Endothelial cell of umbilical vein (primary cell): ENCODE measurements at regions not wholly inside any gene's neighbourhood (a gene's known extent, or its start where the extent isn't known, plus 50 kb on each side); places are given as distances from the start of the nearest gene placed in this dataset.

Source experiments
- BruUV-seq: library from RNA; stranded (reverse); fragments of 400-500 nt; replicated peaks from 2 replicates; lab custom pipeline; 2021; lab: Mats Ljungman, UMichigan
- CTCF ChIA-PET: fragments of 300-600, 350-600 bp; sonication (Branson Sonifier 250); formaldehyde crosslinking; loops from one replicate; lab custom pipeline; 2021; ENCODE audit warnings: antibody characterized with exemption, inconsistent platforms; lab: Charles Lee
- POLR2A ChIA-PET: fragments of 300-600, 350-600 bp; sonication (Branson Sonifier 250); formaldehyde crosslinking; loops from one replicate; lab custom pipeline; 2021; ENCODE audit warnings: antibody characterized with exemption, inconsistent platforms; lab: Charles Lee
- DNase-seq: peaks from one replicate; pipeline ENCODE4 v3.0.0-alpha.2; 2011; ENCODE audit warnings: low read depth, low spot score
- FAIRE-seq: peaks from 2 replicates; lab custom pipeline; 2011; peaks lifted over from hg19 to GRCh38; lab: Jason Lieb, UNC
- H2AFZ ChIP-seq: 2 replicates; pipeline ENCODE4 v1.6.0; 2012; ENCODE audit warnings: low read depth, low read length, control low read depth, inconsistent platforms
- H3K27ac ChIP-seq: 2 replicates; pipeline ENCODE4 v1.5.1; 2011; ENCODE audit warnings: low read depth, mild to moderate bottlenecking, control low read depth, low read length, moderate library complexity; ENCODE audit not compliant: insufficient read depth
- H3K27me3 ChIP-seq, 2 experiments: 2 replicates each; pipeline versions ENCODE4 v1.6.0 to v1.6.1; 2011; ENCODE audit warnings: low read length in 2 of 2, mixed read lengths in 1 of 2; ENCODE audit not compliant: control insufficient read depth in 2 of 2, insufficient read depth in 2 of 2
- H3K36me3 ChIP-seq, 2 experiments: 2 replicates in 1 of 2; 3 replicates in 1 of 2; pipeline ENCODE4 v1.5.1; 2011; ENCODE audit warnings: low read length in 2 of 2, mild to moderate bottlenecking in 1 of 2, moderate library complexity in 1 of 2; ENCODE audit not compliant: control insufficient read depth in 2 of 2, insufficient read depth in 2 of 2; ENCODE audit errors: extremely low read depth in 1 of 2
- H3K4me1 ChIP-seq: 3 replicates; pipeline ENCODE4 v1.5.1; 2011; ENCODE audit warnings: mild to moderate bottlenecking, low read length; ENCODE audit not compliant: control insufficient read depth, insufficient read depth; ENCODE audit errors: extremely low read depth
- H3K4me2 ChIP-seq: 2 replicates; pipeline ENCODE4 v1.6.1; 2011; ENCODE audit warnings: low read length, control low read depth, mixed read lengths; ENCODE audit not compliant: insufficient read depth
- H3K4me3 ChIP-seq, 3 experiments: fragments of 200-600 bp in 1 of 3; sonication (generic), shearing (Covaris generic) in 1 of 3; replicated peaks in 1 of 3; 2 replicates each; pipeline ENCODE4 v1.5.1; 2011 to 2016; ENCODE audit warnings: control low read depth in 3 of 3, low read length in 3 of 3, mild to moderate bottlenecking in 2 of 3, inconsistent platforms in 1 of 3, low read depth in 1 of 3, moderate library complexity in 1 of 3; ENCODE audit not compliant: insufficient read depth in 1 of 3
- H3K79me2 ChIP-seq: 2 replicates; pipeline ENCODE4 v1.6.0; 2012; ENCODE audit warnings: low read length, inconsistent platforms; ENCODE audit not compliant: control insufficient read depth, insufficient read depth
- H3K9ac ChIP-seq: replicated peaks from 2 replicates; pipeline ENCODE3; 2011; ENCODE audit warnings: low read length, control low read depth; ENCODE audit not compliant: insufficient read depth; ENCODE audit errors: extremely low read depth
- H3K9me1 ChIP-seq: replicated peaks from 3 replicates; pipeline ENCODE4 v1.6.0; 2011; ENCODE audit warnings: mild to moderate bottlenecking, low read length; ENCODE audit not compliant: control insufficient read depth, insufficient read depth; ENCODE audit errors: extremely low read depth
- H3K9me3 ChIP-seq: replicated peaks from 2 replicates; pipeline ENCODE4 v1.5.1; 2012; ENCODE audit warnings: low read length, inconsistent platforms; ENCODE audit not compliant: control insufficient read depth, insufficient read depth
- H4K20me1 ChIP-seq: replicated peaks from 2 replicates; pipeline ENCODE3; 2011; ENCODE audit warnings: mild to moderate bottlenecking, low read length; ENCODE audit not compliant: control insufficient read depth, insufficient read depth; ENCODE audit errors: extremely low read depth
- EZH2 ChIP-seq: IDR thresholded peaks from 2 replicates; pipeline ENCODE4 v1.6.1; 2012; ENCODE audit warnings: borderline replicate concordance, low read depth, mild to moderate bottlenecking, moderate library complexity, low read length, inconsistent platforms; ENCODE audit not compliant: severe bottlenecking
- FOS ChIP-seq: IDR thresholded peaks from 2 replicates; pipeline ENCODE4 v1.6.1; 2011; ENCODE audit warnings: mild to moderate bottlenecking, low read length, moderate library complexity, borderline replicate concordance; ENCODE audit not compliant: insufficient read depth
- GATA2 ChIP-seq: IDR thresholded peaks from 2 replicates; pipeline ENCODE4 v1.7.0; 2011; ENCODE audit warnings: low read depth, mild to moderate bottlenecking, moderate library complexity, mixed read lengths, low read length; ENCODE audit not compliant: insufficient read length, insufficient read depth
- JUN ChIP-seq: IDR thresholded peaks from 2 replicates; pipeline ENCODE4 v1.6.1; 2011; ENCODE audit warnings: borderline replicate concordance, low read depth; ENCODE audit not compliant: insufficient read length, insufficient read depth
- MYC ChIP-seq: IDR thresholded peaks from one replicate; pipeline ENCODE4 v1.6.1; 2011; ENCODE audit warnings: mild to moderate bottlenecking, low read depth, low read length
- POLR2A ChIP-seq: IDR thresholded peaks from 2 replicates; pipeline ENCODE4 v1.6.1; 2012; ENCODE audit warnings: low read depth, mild to moderate bottlenecking, control low read depth, low read length
- POLR2AphosphoS5 ChIP-seq: IDR thresholded peaks from 2 replicates; pipeline ENCODE4 v1.6.1; 2012; ENCODE audit warnings: low read depth, mild to moderate bottlenecking, control low read depth, low read length, moderate library complexity; ENCODE audit not compliant: insufficient read depth
- dilution Hi-C: fragments of 300-500 bp; cut with MboI; formaldehyde crosslinking; loops from one replicate; pipeline ENCODE4 v1.15.0; 2019; ENCODE audit warnings: low sequenced_read_pairs; ENCODE audit not compliant: extremely low pct_ligation_motif_present
- intact Hi-C: fragments of 100-400 bp; cut with micrococcal nuclease; formaldehyde crosslinking; loops from one replicate; pipeline ENCODE4 v1.10.0; 2022
- TF ChIP-seq, protein P1 (sequence below), 2 donors: IDR thresholded peaks; 1 replicate in 1 of 2; 2 replicates in 1 of 2; pipeline ENCODE4 v1.5.1; 2011; ENCODE audit warnings: low read length in 2 of 2, mild to moderate bottlenecking in 2 of 2, moderate library complexity in 2 of 2, control low read depth in 1 of 2, inconsistent platforms in 1 of 2, low read depth in 1 of 2; ENCODE audit not compliant: insufficient read depth in 1 of 2; ENCODE audit errors: extremely low read depth in 1 of 2
- TF ChIP-seq, protein P2 (sequence below): IDR thresholded peaks from 2 replicates; pipeline ENCODE4 v1.6.1; 2011; ENCODE audit not compliant: insufficient read depth, insufficient read length

DNA sequence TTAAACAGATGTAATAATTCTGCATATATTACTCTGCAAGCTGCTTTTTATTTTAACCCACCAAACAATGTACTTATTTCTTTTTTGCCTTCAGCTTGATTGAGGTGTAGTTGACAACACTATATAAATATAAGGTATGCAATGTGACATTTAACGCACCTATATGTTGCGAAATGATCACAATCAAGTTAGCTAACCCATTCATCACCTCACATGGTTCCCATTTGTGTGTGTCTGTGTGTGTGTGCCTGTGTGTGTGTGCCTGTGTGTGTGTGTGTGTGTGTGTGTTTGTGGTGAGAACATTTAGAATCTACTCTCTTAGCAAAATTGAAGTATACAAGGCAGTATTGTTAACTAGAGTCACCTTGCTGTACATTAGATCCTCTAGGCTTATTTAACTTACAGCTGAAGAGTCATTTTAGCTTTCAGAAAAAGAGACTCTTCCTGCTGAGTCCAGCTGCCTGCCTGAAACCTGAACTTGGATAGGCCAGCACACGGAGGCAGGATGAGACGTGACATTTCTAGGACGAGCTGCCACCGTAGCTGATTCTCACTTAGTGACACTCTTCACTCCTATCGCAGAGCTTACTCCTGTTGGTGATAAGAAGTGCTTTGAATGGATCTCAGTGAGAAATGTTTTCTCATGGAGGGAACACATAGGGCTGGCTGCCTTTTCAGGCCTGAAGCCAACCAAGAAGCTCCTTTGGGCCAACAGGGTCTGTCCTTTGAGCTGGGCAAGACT lies 126.5 kb upstream of the RIPOR2 start:
- DNase-seq (no peak), FAIRE-seq (no peak)
- POLR2A ChIA-PET, result no interaction called here
- dilution Hi-C loops, result no loop called here
- H4K20me1 ChIP-seq, result no peaks in the 10 kb centered on the region
- CTCF ChIA-PET, result interaction anchor here (0.8 to 1.2 kb wide), 3 partner anchors 8 to 9 kb away, joined by 3 to 4 read pairs (median 3); no protein-coding TSS in a partner anchor
- H3K27ac ChIP-seq, result no peak overlapping the region
- H3K36me3 ChIP-seq, result no peaks in the 10 kb centered on the region
- H3K4me2 ChIP-seq, result no peak overlapping the region
- H3K9me1 ChIP-seq, result no peaks in the 10 kb centered on the region
- H3K4me1 ChIP-seq, result no peaks in the 10 kb centered on the region
- no peaks in the 10 kb centered on the region for H3K9me3 ChIP-seq
- H3K27me3 ChIP-seq, result no peaks in the 10 kb centered on the region
- intact Hi-C loops, result no loop called here
- no peak overlapping the region for H3K9ac ChIP-seq
- TF ChIP-seq JUN (no peak), GATA2 (no peak), POLR2A (no peak), EZH2 (no peak), POLR2AphosphoS5 (no peak), MYC (no peak), FOS (no peak)
- TF ChIP-seq, protein P1, sequence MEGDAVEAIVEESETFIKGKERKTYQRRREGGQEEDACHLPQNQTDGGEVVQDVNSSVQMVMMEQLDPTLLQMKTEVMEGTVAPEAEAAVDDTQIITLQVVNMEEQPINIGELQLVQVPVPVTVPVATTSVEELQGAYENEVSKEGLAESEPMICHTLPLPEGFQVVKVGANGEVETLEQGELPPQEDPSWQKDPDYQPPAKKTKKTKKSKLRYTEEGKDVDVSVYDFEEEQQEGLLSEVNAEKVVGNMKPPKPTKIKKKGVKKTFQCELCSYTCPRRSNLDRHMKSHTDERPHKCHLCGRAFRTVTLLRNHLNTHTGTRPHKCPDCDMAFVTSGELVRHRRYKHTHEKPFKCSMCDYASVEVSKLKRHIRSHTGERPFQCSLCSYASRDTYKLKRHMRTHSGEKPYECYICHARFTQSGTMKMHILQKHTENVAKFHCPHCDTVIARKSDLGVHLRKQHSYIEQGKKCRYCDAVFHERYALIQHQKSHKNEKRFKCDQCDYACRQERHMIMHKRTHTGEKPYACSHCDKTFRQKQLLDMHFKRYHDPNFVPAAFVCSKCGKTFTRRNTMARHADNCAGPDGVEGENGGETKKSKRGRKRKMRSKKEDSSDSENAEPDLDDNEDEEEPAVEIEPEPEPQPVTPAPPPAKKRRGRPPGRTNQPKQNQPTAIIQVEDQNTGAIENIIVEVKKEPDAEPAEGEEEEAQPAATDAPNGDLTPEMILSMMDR (IDR thresholded peaks at IDR 0.05; ENCODE audit: extremely low read depth in 1 of 2, insufficient read depth in 1 of 2, low read depth in 1 of 2, low read length in 2 of 2), result no peak
- TF ChIP-seq, protein P2, sequence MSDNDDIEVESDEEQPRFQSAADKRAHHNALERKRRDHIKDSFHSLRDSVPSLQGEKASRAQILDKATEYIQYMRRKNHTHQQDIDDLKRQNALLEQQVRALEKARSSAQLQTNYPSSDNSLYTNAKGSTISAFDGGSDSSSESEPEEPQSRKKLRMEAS, result no peak
- H3K79me2 ChIP-seq, result no peaks in the 10 kb centered on the region
- no peak overlapping the region for H3K4me3 ChIP-seq
- BruUV-seq, result no TSS peak
- H2AFZ ChIP-seq, result no peak overlapping the region
